ENCODE measurements at regions not wholly inside any gene's neighbourhood (a gene's known extent, or its start where the extent isn't known, plus 50 kb on each side); places are given as distances from the start of the nearest gene placed in this dataset.

GRCh38 chr16:85390511-85391174 lies 222.5 kb upstream of the GSE1 start:
- no peak for DNase-seq (ENCODE audit: low spot score)

DNA sequence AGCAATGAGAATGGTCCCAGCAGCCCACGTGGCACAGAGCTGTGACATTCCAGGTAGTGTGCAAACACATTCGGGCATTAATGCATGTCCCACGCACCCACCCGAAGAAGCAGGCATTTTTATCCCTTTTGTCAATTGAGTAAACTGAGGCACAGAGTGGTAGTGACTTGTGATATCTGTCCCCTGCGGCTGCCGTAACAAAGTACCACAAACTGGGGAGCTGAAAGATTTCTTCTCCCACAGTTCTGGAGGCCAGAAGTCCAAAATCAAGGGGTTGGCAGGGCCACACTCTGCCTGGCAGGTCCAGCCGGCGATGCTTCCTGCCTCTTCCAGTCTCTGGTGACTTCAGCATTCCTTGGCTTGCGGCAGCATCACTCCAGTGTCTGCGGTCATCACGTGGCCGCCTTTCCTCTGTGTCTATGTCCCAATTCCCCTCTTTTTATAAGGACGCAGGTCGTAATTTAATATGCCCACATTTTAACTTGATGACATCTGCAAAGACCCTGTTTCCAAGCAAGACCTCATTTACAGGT lies 221.9 kb upstream of the GSE1 start:
- DNase-seq (ENCODE audit: low spot score) = no peak

- no peak for DNase-seq (ENCODE audit: low spot score)
These were observed 221.1 kb upstream of the GSE1 start for GRCh38 chr16:85391769-85392583.

- DNase-seq (ENCODE audit: low spot score) = no peak
These were observed 220.1 kb upstream of the GSE1 start for GRCh38 chr16:85392756-85393673.

GRCh38 chr16:85393674-85394451 lies 219.3 kb upstream of the GSE1 start:
- peak; percentile 46 for DNase-seq (ENCODE audit: low spot score)

DNA sequence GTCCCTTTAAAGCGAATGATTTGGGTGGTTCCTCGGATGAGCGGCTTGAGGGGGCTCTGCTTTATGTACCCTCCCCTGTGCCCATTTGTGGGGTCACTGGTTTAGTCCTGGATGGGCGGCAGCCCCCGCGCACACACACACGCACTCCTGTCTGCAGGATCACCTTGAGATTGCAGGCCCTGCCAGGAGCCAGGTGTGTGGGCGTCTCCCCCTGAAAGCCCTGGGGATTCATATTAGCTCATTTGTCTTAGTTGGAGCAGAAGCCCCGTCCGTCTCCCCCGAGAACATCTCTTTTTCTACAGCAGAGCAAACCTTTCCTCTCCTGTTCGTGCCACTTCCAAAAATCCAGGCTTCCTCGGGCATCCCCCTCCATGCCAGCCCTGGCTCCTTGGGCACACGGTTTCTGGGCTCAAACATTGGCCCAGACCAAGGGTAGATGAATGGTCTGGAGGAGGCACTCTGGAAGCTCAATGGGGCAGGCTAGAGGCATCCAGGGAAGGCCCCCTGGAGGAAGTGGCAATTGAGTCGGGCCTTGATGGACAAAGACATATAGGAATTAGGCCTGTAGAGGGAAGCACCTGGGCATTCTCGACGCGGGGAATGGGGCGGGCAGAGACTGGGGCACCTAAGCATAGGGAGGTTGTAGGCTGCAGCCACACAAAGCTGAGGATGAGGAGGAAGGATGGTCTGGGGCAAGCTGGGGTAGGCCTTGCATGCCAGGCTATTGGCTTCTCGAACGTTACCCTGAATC lies 218.5 kb upstream of the GSE1 start:
- DNase-seq (ENCODE audit: low spot score) = no peak

GRCh38 chr16:85395207-85395912 lies 217.8 kb upstream of the GSE1 start:
- no peak for DNase-seq (ENCODE audit: low spot score)

GRCh38 chr16:85395913-85396878 lies 216.9 kb upstream of the GSE1 start:
- no peak for DNase-seq (ENCODE audit: low spot score)

GRCh38 chr16:85396879-85397871 lies 215.9 kb upstream of the GSE1 start:
- DNase-seq (ENCODE audit: low spot score) = no peak

- DNase-seq (ENCODE audit: low spot score) = no peak
These were observed 215.1 kb upstream of the GSE1 start for GRCh38 chr16:85398050-85398451.

DNA sequence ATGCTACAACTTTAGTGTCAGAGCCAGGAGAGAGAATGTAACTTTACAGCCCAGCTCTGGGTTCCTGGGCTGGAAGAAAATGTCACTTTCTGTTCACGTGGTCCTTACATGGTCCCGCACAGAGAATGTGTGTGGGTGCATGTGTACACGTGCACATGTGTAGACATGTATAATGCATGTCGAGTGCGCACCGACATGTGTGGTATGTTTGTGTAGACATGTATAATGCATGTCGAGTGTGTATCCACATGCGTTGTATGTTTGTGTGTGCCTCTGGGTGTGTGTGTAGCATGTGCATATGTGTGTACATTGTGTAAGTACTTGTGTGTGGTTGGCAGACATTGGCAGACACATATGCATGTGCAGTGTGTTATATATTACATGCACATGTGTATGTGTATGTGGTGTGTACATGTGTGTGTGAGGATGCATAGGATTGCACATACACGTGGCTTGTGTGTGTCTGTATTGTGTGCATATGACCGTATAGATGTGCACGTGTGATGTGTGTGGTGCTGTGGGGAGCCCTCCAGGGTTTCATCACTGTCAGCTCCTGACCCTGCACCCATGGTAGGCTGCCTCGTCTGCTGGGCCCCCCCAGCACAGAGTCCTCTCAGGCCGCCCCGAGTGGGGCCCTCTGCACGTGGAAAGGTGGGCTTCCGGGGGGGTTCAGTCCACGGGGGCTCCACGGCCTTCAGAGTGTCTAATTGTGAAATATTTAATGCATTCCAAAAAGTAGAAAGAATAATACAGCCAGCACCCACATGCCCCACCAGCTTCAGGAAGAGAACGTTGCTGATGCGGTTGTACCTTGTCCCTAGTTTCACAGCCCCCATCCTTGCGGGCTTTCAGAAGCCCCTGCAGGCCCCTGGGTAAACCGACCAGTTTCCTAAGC lies 214.2 kb upstream of the GSE1 start:
- no peak for DNase-seq (ENCODE audit: low spot score)

DNA sequence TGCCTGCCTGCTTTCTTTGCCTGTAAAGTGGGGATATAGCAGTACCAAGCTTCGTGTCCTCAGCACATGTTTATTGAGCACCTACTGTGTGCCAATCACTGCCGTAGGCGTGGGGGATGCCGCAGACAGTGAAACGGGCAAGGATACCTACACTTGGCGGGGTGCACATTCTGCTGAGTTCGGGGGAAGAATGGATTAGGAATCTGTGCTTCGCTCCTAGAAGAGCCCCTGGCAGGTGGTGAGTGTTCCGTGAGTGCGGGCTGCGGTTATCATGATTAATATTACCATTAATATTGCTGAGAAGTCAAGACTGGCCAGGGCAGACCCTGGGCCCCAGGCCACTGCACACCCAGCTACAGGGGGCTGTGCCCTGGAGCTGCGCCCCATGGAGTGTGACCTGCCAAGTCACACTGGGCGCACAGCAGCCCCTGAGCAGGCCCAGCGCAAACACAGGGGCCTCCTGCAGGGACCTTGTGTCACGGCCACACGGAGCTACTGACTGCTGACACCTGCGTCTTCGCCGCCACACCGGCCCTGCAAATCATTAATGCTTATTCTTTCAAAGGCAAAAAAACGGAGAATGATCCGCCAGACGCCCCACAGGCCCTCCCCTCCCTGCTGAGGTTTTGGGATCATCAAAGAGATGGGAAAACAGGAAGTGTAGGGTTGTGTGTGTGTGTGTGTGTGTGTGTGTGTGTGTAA lies 213.4 kb upstream of the GSE1 start:
- no peak for DNase-seq (ENCODE audit: low spot score)

- DNase-seq (ENCODE audit: low spot score) = no peak
These were observed 212.6 kb upstream of the GSE1 start for GRCh38 chr16:85400305-85401205.

- DNase-seq (ENCODE audit: low spot score) = no peak
These were observed 211.7 kb upstream of the GSE1 start for GRCh38 chr16:85401370-85401916.
